ENCODE measurements at regions not wholly inside any gene's neighbourhood (a gene's known extent, or its start where the extent isn't known, plus 50 kb on each side); places are given as distances from the start of the nearest gene placed in this dataset.
"Not testable (repeated sequence)": the region's sequence is repeated elsewhere in the genome, so short reads cannot be mapped to it uniquely, and the experiment has no call there.

GRCh38 chr2:95759481-95760246 lies 167.9 kb downstream of the TRIM43 start:
- Histone ChIP-seq H3K4me3 (no peak overlapping the region), H3K27me3 (ENCODE audit: insufficient read depth in 3 of 3, low read length in 2 of 3) (no peaks in the 10 kb centered on the region), H3K36me3 (ENCODE audit: insufficient read depth in 1 of 2, low read depth in 1 of 2) (no peaks in the 10 kb centered on the region), H3K9me3 (no peaks in the 10 kb centered on the region), H3K27ac (no peak overlapping the region), H3K4me1 (no peaks in the 10 kb centered on the region)
- no peak for DNase-seq
- intact Hi-C loops (cut with DNase I) = no loop called here
- 89 to 94% (median 91%) methylated on average over 4 of the region's 4 CpGs for WGBS, 3 donors
- no peak for ATAC-seq
- no peak for TF ChIP-seq CTCF (IDR thresholded peaks at IDR 0.05)

- H3K4me1 ChIP-seq = no peaks in the 10 kb centered on the region
- 79 to 83% (median 79%) methylated on average over 11 of the region's 11 CpGs for WGBS, 3 donors
- H3K36me3 ChIP-seq (ENCODE audit: insufficient read depth in 1 of 2, low read depth in 1 of 2) = no peaks in the 10 kb centered on the region
- no peak overlapping the region for H3K4me3 ChIP-seq
- intact Hi-C loops (cut with DNase I) = no loop called here
- ATAC-seq (no peak), DNase-seq (peak in 1 of 2 donors; percentile 18)
- TF ChIP-seq CTCF (IDR thresholded peaks at IDR 0.05) = no peak
- H3K9me3 ChIP-seq = no peaks in the 10 kb centered on the region
- H3K27ac ChIP-seq = no peak overlapping the region
- no peaks in the 10 kb centered on the region for H3K27me3 ChIP-seq (ENCODE audit: insufficient read depth in 3 of 3, low read length in 2 of 3)
These were observed 169.2 kb downstream of the TRIM43 start for GRCh38 chr2:95760806-95761525.

- ATAC-seq (no peak), DNase-seq (peak in 1 of 2 donors; percentile 7)
- H3K36me3 ChIP-seq (ENCODE audit: insufficient read depth in 1 of 2, low read depth in 1 of 2) = no peaks in the 10 kb centered on the region
- H3K27ac ChIP-seq = no peak overlapping the region
- no peak for TF ChIP-seq CTCF (IDR thresholded peaks at IDR 0.05)
- WGBS, 3 donors = 81 to 85% (median 82%) methylated on average over 3 of the region's 3 CpGs
- intact Hi-C loops (cut with DNase I) = no loop called here
- no peaks in the 10 kb centered on the region for H3K27me3 ChIP-seq (ENCODE audit: insufficient read depth in 3 of 3, low read length in 2 of 3)
- no peak overlapping the region for H3K4me3 ChIP-seq
- H3K4me1 ChIP-seq = no peaks in the 10 kb centered on the region
- no peaks in the 10 kb centered on the region for H3K9me3 ChIP-seq
These were observed 169.8 kb downstream of the TRIM43 start for GRCh38 chr2:95761556-95761955.

- H3K27me3 ChIP-seq (ENCODE audit: insufficient read depth in 3 of 3, low read length in 2 of 3); ATAC-seq; H3K36me3 ChIP-seq (ENCODE audit: insufficient read depth in 1 of 2, low read depth in 1 of 2); intact Hi-C loops (cut with DNase I); H3K4me1 ChIP-seq; H3K9me3 ChIP-seq; H3K4me3 ChIP-seq; H3K27ac ChIP-seq: not testable (repeated sequence)
- DNase-seq = peak in 1 of 2 donors; percentile 19
- WGBS, 3 donors = 80 to 87% (median 80%) methylated on average over 20 to 21 of the region's 21 CpGs
These were observed 170.5 kb downstream of the TRIM43 start for GRCh38 chr2:95762023-95763021.

GRCh38 chr2:95763074-95763473 lies 171.3 kb downstream of the TRIM43 start:
- H3K27ac ChIP-seq; H3K27me3 ChIP-seq (ENCODE audit: insufficient read depth in 3 of 3, low read length in 2 of 3); intact Hi-C loops (cut with DNase I); ATAC-seq; H3K36me3 ChIP-seq (ENCODE audit: insufficient read depth in 1 of 2, low read depth in 1 of 2); H3K9me3 ChIP-seq; H3K4me1 ChIP-seq; H3K4me3 ChIP-seq; DNase-seq: not testable (repeated sequence)
- WGBS, 3 donors = 73 to 76% (median 76%) methylated on average over 6 of the region's 6 CpGs

- H3K4me1 ChIP-seq; H3K27me3 ChIP-seq (ENCODE audit: insufficient read depth in 3 of 3, low read length in 2 of 3); ATAC-seq; H3K4me3 ChIP-seq; H3K36me3 ChIP-seq (ENCODE audit: insufficient read depth in 1 of 2, low read depth in 1 of 2); intact Hi-C loops (cut with DNase I); H3K27ac ChIP-seq; H3K9me3 ChIP-seq: not testable (repeated sequence)
- 70 to 85% (median 76%) methylated on average over 5 of the region's 6 CpGs for WGBS, 3 donors
- peak in 1 of 2 donors; percentile 4 for DNase-seq
These were observed 173.2 kb downstream of the TRIM43 start for GRCh38 chr2:95764966-95765365.

GRCh38 chr2:95765925-95766910 lies 174.4 kb downstream of the TRIM43 start:
- H3K36me3 ChIP-seq (ENCODE audit: insufficient read depth in 1 of 2, low read depth in 1 of 2); H3K27ac ChIP-seq; H3K9me3 ChIP-seq; intact Hi-C loops (cut with DNase I); H3K4me3 ChIP-seq; H3K27me3 ChIP-seq (ENCODE audit: insufficient read depth in 3 of 3, low read length in 2 of 3); H3K4me1 ChIP-seq; ATAC-seq: not testable (repeated sequence)
- peak in 1 of 2 donors; percentile 17 for DNase-seq
- 76 to 78% (median 77%) methylated on average over 11 of the region's 11 CpGs for WGBS, 3 donors

Measured in psoas muscle (tissue), 7 donors.